ENCODE measurements at regions not wholly inside any gene's neighbourhood (a gene's known extent, or its start where the extent isn't known, plus 50 kb on each side); places are given as distances from the start of the nearest gene placed in this dataset.

GRCh38 chr4:171266671-171267070 lies 546.5 kb upstream of the GALNTL6 start:
- ChIA-PET CTCF (no interaction called here), POLR2A (no interaction called here), RAD21 (ENCODE audit: low non-redundant PET in 1 of 2, low total read pairs in 2 of 2, uncharacterized antibody in 2 of 2, unreplicated experiment in 2 of 2) (no interaction called here)
- H3K4me3 ChIP-seq (replicated peaks in 1 of 2; ENCODE audit: low read depth in 1 of 2, low read length in 2 of 2), result no peak overlapping the region
- DNase-seq (ENCODE audit: low read depth, low spot score) (no peak), ATAC-seq (no peak)
- no TSS peak for BruUV-seq (replicated peaks)
- no peak overlapping the region for H3K27ac ChIP-seq (ENCODE audit: low read depth, low read length)
- TF ChIP-seq POLR2A (IDR thresholded peaks at IDR 0.05; ENCODE audit: borderline replicate concordance, extremely low read depth, insufficient read depth, insufficient read length) (no peak), POLR2AphosphoS5 (IDR thresholded peaks at IDR 0.05; ENCODE audit: low read depth, low read length) (no peak), SIN3A (IDR thresholded peaks at IDR 0.05; ENCODE audit: low read depth) (no peak), CTCF (IDR thresholded peaks at IDR 0.05 in 2 of 3, conservative IDR thresholded peaks at IDR 0.05 in 1 of 3; ENCODE audit: borderline replicate concordance in 1 of 3, insufficient read depth in 1 of 3, low read depth in 2 of 3, low read length in 2 of 3) (no peak), REST (IDR thresholded peaks at IDR 0.05; ENCODE audit: low read depth) (no peak), EGR1 (IDR thresholded peaks at IDR 0.05; ENCODE audit: low read depth) (no peak), SRF (IDR thresholded peaks at IDR 0.05; ENCODE audit: low read depth) (no peak), TCF7L2 (IDR thresholded peaks at IDR 0.05; ENCODE audit: borderline replicate concordance, extremely low read depth, insufficient read depth, insufficient read length) (no peak), FOSL1 (IDR thresholded peaks at IDR 0.05; ENCODE audit: low read depth) (no peak), ZBTB33 (IDR thresholded peaks at IDR 0.05; ENCODE audit: extremely low read depth, insufficient replicate concordance, low read length) (no peak), RAD21 (IDR thresholded peaks at IDR 0.05; ENCODE audit: low read depth) (no peak), EZH2phosphoT487 (IDR thresholded peaks at IDR 0.05; ENCODE audit: borderline replicate concordance) (no peak)
- TF ChIP-seq, protein P1, sequence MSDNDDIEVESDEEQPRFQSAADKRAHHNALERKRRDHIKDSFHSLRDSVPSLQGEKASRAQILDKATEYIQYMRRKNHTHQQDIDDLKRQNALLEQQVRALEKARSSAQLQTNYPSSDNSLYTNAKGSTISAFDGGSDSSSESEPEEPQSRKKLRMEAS (IDR thresholded peaks at IDR 0.05), result no peak
- no peaks in the 10 kb centered on the region for H3K9me3 ChIP-seq (ENCODE audit: control insufficient read depth in 1 of 2, insufficient read depth in 1 of 2, low read depth in 1 of 2, low read length in 2 of 2)
- no peaks in the 10 kb centered on the region for H3K36me3 ChIP-seq (ENCODE audit: control insufficient read depth in 1 of 2, insufficient read depth in 2 of 2, low read length in 2 of 2)
- no peaks in the 10 kb centered on the region for H3K79me2 ChIP-seq (ENCODE audit: insufficient read depth, low read length)
- intact Hi-C loops (cut with micrococcal nuclease), result no loop called here
- H3K4me2 ChIP-seq (ENCODE audit: low read length), result no peak overlapping the region
- H3K27me3 ChIP-seq (ENCODE audit: insufficient read depth, low read length), result no peaks in the 10 kb centered on the region
- H4K20me1 ChIP-seq (ENCODE audit: insufficient read depth), result no peaks in the 10 kb centered on the region
- no peak overlapping the region for H2AFZ ChIP-seq (ENCODE audit: low read depth, low read length, poor library complexity, severe bottlenecking)
- no peaks in the 10 kb centered on the region for H3K9me2 ChIP-seq (ENCODE audit: insufficient read depth)
- H3K9ac ChIP-seq (ENCODE audit: low read length), result no peak overlapping the region
- no peaks in the 10 kb centered on the region for H3K4me1 ChIP-seq (ENCODE audit: control insufficient read depth in 1 of 2, insufficient read depth in 2 of 2, low read length in 2 of 2)
